IPS-18c (cell line): ENCODE measurements at regions not wholly inside any gene's neighbourhood (a gene's known extent, or its start where the extent isn't known, plus 50 kb on each side); places are given as distances from the start of the nearest gene placed in this dataset.

Experiments used
- H3K4me3 ChIP-seq: 2 replicates; pipeline ENCODE4 v1.7.0; 2013; ENCODE audit warnings: low read depth, mild to moderate bottlenecking, low read length, moderate library complexity; ENCODE audit not compliant: insufficient read depth
- H3K9me3 ChIP-seq: one replicate; pipeline ENCODE4 v1.6.1; 2013; ENCODE audit warnings: mild to moderate bottlenecking, low read length, moderate library complexity; ENCODE audit not compliant: control insufficient read depth, insufficient read depth

GRCh38 chrX:139094671-139095592, 383.4 kb upstream of the FGF13 start:
- H3K9me3 ChIP-seq = peaks cover 2% of the 10 kb centered on the region
- H3K4me3 ChIP-seq = no peak overlapping the region

GRCh38 chrX:139093201-139093600, 381.7 kb upstream of the FGF13 start:
- Histone ChIP-seq H3K9me3 (peaks cover 2% of the 10 kb centered on the region), H3K4me3 (no peak overlapping the region)

- Histone ChIP-seq H3K9me3 (peaks cover 3% of the 10 kb centered on the region), H3K4me3 (no peak overlapping the region)
Measured at GRCh38 chrX:139091878-139092277, 380.4 kb upstream of the FGF13 start.

GRCh38 chrX:139091066-139091465, 379.5 kb upstream of the FGF13 start:
- Histone ChIP-seq H3K9me3 (peaks cover 5% of the 10 kb centered on the region), H3K4me3 (no peak overlapping the region)

- H3K4me3 ChIP-seq = no peak overlapping the region
- H3K9me3 ChIP-seq = peaks cover 3% of the 10 kb centered on the region
Measured at GRCh38 chrX:139086246-139086645, 374.7 kb upstream of the FGF13 start.

GRCh38 chrX:139085404-139085803, 373.9 kb upstream of the FGF13 start:
- Histone ChIP-seq H3K9me3 (peaks cover 3% of the 10 kb centered on the region), H3K4me3 (no peak overlapping the region)

- peaks cover 3% of the 10 kb centered on the region for H3K9me3 ChIP-seq
- H3K4me3 ChIP-seq = no peak overlapping the region
Measured at GRCh38 chrX:139083191-139083590, 371.7 kb upstream of the FGF13 start.

- H3K4me3 ChIP-seq = no peak overlapping the region
- H3K9me3 ChIP-seq = peaks cover 3% of the 10 kb centered on the region
Measured at GRCh38 chrX:139081965-139082364, 370.4 kb upstream of the FGF13 start.

GRCh38 chrX:139079789-139080188, 368.3 kb upstream of the FGF13 start:
- Histone ChIP-seq H3K9me3 (no peaks in the 10 kb centered on the region), H3K4me3 (no peak overlapping the region)

- H3K9me3 ChIP-seq = no peaks in the 10 kb centered on the region
- no peak overlapping the region for H3K4me3 ChIP-seq
Measured at GRCh38 chrX:139078761-139079280, 367.3 kb upstream of the FGF13 start.

- Histone ChIP-seq H3K4me3 (no peak overlapping the region), H3K9me3 (no peaks in the 10 kb centered on the region)
Measured at GRCh38 chrX:139078342-139078741, 366.8 kb upstream of the FGF13 start.

- H3K4me3 ChIP-seq = no peak overlapping the region
- no peaks in the 10 kb centered on the region for H3K9me3 ChIP-seq
Measured at GRCh38 chrX:139077281-139078250, 366.0 kb upstream of the FGF13 start.

- H3K4me3 ChIP-seq = no peak overlapping the region
Measured at GRCh38 chrX:139063364-139063763, 351.8 kb upstream of the FGF13 start.

GRCh38 chrX:139058831-139059495, 347.4 kb upstream of the FGF13 start:
- H3K4me3 ChIP-seq = no peak overlapping the region
- no peaks in the 10 kb centered on the region for H3K9me3 ChIP-seq

More at GRCh38 chrX:139063364-139063763, 351.8 kb upstream of the FGF13 start:
- no peaks in the 10 kb centered on the region for H3K9me3 ChIP-seq

- Histone ChIP-seq H3K4me3 (no peak overlapping the region), H3K9me3 (no peaks in the 10 kb centered on the region)
Measured at GRCh38 chrX:139052461-139052860, 340.9 kb upstream of the FGF13 start.

- Histone ChIP-seq H3K9me3 (peaks cover 7% of the 10 kb centered on the region), H3K4me3 (no peak overlapping the region)
Measured at GRCh38 chrX:139049465-139049864, 337.9 kb upstream of the FGF13 start.

GRCh38 chrX:139044680-139045079, 333.2 kb upstream of the FGF13 start:
- Histone ChIP-seq H3K4me3 (no peak overlapping the region), H3K9me3 (peaks cover 7% of the 10 kb centered on the region)
